Keratinocyte (primary cell): ENCODE measurements at regions not wholly inside any gene's neighbourhood (a gene's known extent, or its start where the extent isn't known, plus 50 kb on each side); places are given as distances from the start of the nearest gene placed in this dataset.

Source experiments
- EZH2 ChIP-seq: IDR thresholded peaks from one replicate; pipeline ENCODE4 v1.6.1; 2012; ENCODE audit warnings: inconsistent platforms, mild to moderate bottlenecking, low read length, moderate library complexity
- TF ChIP-seq, protein P1 (sequence below), 3 experiments: IDR thresholded peaks in 1 of 3; conservative IDR thresholded peaks in 1 of 3; optimal IDR thresholded peaks in 1 of 3; 2 replicates in 2 of 3; 3 replicates in 1 of 3; pipeline versions ENCODE3 to v1.5.1; 2011; ENCODE audit warnings: low read length in 3 of 3, mild to moderate bottlenecking in 3 of 3, moderate library complexity in 2 of 3, control low read depth in 1 of 3, inconsistent platforms in 1 of 3; ENCODE audit not compliant: insufficient read depth in 2 of 3; ENCODE audit errors: extremely low read depth in 1 of 3

DNA sequence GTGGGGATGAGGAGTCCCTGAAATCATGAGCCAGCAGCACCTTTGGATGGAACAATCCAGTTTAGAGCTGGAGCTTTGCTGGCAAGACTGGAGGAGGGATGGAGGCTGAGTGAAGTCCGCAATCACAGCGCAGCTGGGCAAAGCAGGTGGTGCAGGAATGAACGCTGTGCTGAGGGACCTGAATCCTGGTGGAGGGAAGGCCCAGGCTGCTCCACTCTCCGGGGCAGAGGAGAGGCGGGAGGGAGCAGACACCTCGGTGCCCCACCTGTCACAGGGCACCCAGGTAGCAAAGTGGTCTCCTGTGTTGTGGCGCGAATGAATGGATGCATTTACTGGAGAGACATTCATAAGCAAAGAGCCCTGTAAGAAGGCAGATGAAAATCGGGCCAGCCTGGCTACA lies 124.8 kb upstream of the ANO1 start:
- TF ChIP-seq, protein P1, sequence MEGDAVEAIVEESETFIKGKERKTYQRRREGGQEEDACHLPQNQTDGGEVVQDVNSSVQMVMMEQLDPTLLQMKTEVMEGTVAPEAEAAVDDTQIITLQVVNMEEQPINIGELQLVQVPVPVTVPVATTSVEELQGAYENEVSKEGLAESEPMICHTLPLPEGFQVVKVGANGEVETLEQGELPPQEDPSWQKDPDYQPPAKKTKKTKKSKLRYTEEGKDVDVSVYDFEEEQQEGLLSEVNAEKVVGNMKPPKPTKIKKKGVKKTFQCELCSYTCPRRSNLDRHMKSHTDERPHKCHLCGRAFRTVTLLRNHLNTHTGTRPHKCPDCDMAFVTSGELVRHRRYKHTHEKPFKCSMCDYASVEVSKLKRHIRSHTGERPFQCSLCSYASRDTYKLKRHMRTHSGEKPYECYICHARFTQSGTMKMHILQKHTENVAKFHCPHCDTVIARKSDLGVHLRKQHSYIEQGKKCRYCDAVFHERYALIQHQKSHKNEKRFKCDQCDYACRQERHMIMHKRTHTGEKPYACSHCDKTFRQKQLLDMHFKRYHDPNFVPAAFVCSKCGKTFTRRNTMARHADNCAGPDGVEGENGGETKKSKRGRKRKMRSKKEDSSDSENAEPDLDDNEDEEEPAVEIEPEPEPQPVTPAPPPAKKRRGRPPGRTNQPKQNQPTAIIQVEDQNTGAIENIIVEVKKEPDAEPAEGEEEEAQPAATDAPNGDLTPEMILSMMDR (optimal IDR thresholded peaks at IDR 0.05 in 1 of 3, IDR thresholded peaks at IDR 0.05 in 1 of 3, conservative IDR thresholded peaks at IDR 0.05 in 1 of 3; ENCODE audit: extremely low read depth in 1 of 3, insufficient read depth in 2 of 3, low read length in 3 of 3) = no peak
- no peak for TF ChIP-seq EZH2
